ENCODE measurements at regions not wholly inside any gene's neighbourhood (a gene's known extent, or its start where the extent isn't known, plus 50 kb on each side); places are given as distances from the start of the nearest gene placed in this dataset.

- ATAC-seq (ENCODE audit: low FRiP score) (no peak), DNase-seq (ENCODE audit: low spot score) (no peak)
- no peak for TF ChIP-seq CTCF (IDR thresholded peaks at IDR 0.05)
Observed at GRCh38 chr15:70479785-70480184, 283.6 kb downstream of the UACA start.

GRCh38 chr15:70479056-70479455 is 284.3 kb downstream of the UACA start:
- no peak for TF ChIP-seq CTCF (IDR thresholded peaks at IDR 0.05)
- ATAC-seq (ENCODE audit: low FRiP score) (no peak), DNase-seq (ENCODE audit: low spot score) (no peak)

GRCh38 chr15:70478251-70478990 is 284.9 kb downstream of the UACA start:
- no peak for DNase-seq (ENCODE audit: low spot score)
- no peak for ATAC-seq (ENCODE audit: low FRiP score)
- no peak for TF ChIP-seq CTCF (IDR thresholded peaks at IDR 0.05)

- ATAC-seq (ENCODE audit: low FRiP score) (no peak), DNase-seq (ENCODE audit: low spot score) (no peak)
- TF ChIP-seq CTCF (IDR thresholded peaks at IDR 0.05), result no peak
Observed at GRCh38 chr15:70477750-70478250, 285.6 kb downstream of the UACA start.

- TF ChIP-seq CTCF (IDR thresholded peaks at IDR 0.05), result no peak
- ATAC-seq (ENCODE audit: low FRiP score) (no peak), DNase-seq (ENCODE audit: low spot score) (no peak)
Observed at GRCh38 chr15:70476441-70476840, 286.9 kb downstream of the UACA start.

GRCh38 chr15:70475921-70476320 is 287.4 kb downstream of the UACA start:
- no peak for TF ChIP-seq CTCF (IDR thresholded peaks at IDR 0.05)
- ATAC-seq (ENCODE audit: low FRiP score) (no peak), DNase-seq (ENCODE audit: low spot score) (no peak)

- ATAC-seq (ENCODE audit: low FRiP score) (no peak), DNase-seq (ENCODE audit: low spot score) (no peak)
- no peak for TF ChIP-seq CTCF (IDR thresholded peaks at IDR 0.05)
Observed at GRCh38 chr15:70475407-70475781, 288.0 kb downstream of the UACA start.
